Thyroid gland (tissue), 4 donors: ENCODE measurements at regions not wholly inside any gene's neighbourhood (a gene's known extent, or its start where the extent isn't known, plus 50 kb on each side); places are given as distances from the start of the nearest gene placed in this dataset.

Experiments used
- POLR2A ChIP-seq, 2 donors: fragments of 450-650 bp; IDR thresholded peaks; one replicate each; pipeline ENCODE4 v1.6.1; 2017; ENCODE audit warnings: antibody characterized with exemption in 2 of 2, mild to moderate bottlenecking in 2 of 2, moderate library complexity in 1 of 2
- TF ChIP-seq, protein P1 (sequence below), 6 experiments: fragments of 200-600 bp in 3 of 6; fragments of 450-650 bp in 3 of 6; sonication (generic) in 3 of 6; IDR thresholded peaks; one replicate each; pipeline ENCODE4 v1.5.1; 2016 to 2019; ENCODE audit warnings: antibody characterized with exemption in 6 of 6, mild to moderate bottlenecking in 2 of 6, inconsistent platforms in 1 of 6, moderate library complexity in 1 of 6

DNA sequence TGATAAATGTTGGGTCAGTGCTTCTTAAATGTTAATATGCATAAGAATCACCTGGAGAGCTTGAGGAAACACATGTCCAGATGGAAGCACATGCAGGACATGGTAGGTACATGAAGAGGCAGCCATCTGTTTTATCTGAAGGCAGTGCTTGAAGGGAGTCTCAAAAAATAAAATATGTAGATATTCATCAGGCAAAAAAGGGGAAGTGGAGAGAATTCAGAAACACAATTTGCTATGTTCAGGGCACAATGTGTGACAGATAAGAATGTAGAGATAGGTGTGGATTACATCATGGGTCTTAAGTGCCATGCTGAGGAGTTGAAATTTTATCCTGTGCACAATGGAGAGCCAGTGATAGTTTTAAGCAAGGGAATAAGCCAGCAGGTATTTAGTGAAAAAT, 59.6 kb upstream of the CASK start:
- no peak for TF ChIP-seq POLR2A (IDR thresholded peaks at IDR 0.05)
- TF ChIP-seq, protein P1, sequence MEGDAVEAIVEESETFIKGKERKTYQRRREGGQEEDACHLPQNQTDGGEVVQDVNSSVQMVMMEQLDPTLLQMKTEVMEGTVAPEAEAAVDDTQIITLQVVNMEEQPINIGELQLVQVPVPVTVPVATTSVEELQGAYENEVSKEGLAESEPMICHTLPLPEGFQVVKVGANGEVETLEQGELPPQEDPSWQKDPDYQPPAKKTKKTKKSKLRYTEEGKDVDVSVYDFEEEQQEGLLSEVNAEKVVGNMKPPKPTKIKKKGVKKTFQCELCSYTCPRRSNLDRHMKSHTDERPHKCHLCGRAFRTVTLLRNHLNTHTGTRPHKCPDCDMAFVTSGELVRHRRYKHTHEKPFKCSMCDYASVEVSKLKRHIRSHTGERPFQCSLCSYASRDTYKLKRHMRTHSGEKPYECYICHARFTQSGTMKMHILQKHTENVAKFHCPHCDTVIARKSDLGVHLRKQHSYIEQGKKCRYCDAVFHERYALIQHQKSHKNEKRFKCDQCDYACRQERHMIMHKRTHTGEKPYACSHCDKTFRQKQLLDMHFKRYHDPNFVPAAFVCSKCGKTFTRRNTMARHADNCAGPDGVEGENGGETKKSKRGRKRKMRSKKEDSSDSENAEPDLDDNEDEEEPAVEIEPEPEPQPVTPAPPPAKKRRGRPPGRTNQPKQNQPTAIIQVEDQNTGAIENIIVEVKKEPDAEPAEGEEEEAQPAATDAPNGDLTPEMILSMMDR (IDR thresholded peaks at IDR 0.05) = no peak
